HL-60 (cell line): ENCODE measurements at regions not wholly inside any gene's neighbourhood (a gene's known extent, or its start where the extent isn't known, plus 50 kb on each side); places are given as distances from the start of the nearest gene placed in this dataset.

Experiments used
- GABPA ChIP-seq: IDR thresholded peaks from 2 replicates; pipeline ENCODE4 v1.6.1; 2012; ENCODE audit warnings: low read depth
- POLR2AphosphoS5 ChIP-seq: IDR thresholded peaks from 2 replicates; pipeline ENCODE4 v1.6.1; 2012; ENCODE audit warnings: low read depth
- REST ChIP-seq: IDR thresholded peaks from 2 replicates; pipeline ENCODE4 v1.6.1; 2012; ENCODE audit warnings: low read depth; ENCODE audit not compliant: insufficient replicate concordance
- SPI1 ChIP-seq: IDR thresholded peaks from 2 replicates; pipeline ENCODE4 v1.6.1; 2012; ENCODE audit warnings: low read depth, mild to moderate bottlenecking, borderline replicate concordance
- TF ChIP-seq, protein P1 (sequence below): IDR thresholded peaks from one replicate; pipeline ENCODE4 v1.5.1; 2011; ENCODE audit warnings: low read length, control low read depth, inconsistent platforms; ENCODE audit not compliant: insufficient read depth

- TF ChIP-seq REST = no peak
- TF ChIP-seq, protein P1, sequence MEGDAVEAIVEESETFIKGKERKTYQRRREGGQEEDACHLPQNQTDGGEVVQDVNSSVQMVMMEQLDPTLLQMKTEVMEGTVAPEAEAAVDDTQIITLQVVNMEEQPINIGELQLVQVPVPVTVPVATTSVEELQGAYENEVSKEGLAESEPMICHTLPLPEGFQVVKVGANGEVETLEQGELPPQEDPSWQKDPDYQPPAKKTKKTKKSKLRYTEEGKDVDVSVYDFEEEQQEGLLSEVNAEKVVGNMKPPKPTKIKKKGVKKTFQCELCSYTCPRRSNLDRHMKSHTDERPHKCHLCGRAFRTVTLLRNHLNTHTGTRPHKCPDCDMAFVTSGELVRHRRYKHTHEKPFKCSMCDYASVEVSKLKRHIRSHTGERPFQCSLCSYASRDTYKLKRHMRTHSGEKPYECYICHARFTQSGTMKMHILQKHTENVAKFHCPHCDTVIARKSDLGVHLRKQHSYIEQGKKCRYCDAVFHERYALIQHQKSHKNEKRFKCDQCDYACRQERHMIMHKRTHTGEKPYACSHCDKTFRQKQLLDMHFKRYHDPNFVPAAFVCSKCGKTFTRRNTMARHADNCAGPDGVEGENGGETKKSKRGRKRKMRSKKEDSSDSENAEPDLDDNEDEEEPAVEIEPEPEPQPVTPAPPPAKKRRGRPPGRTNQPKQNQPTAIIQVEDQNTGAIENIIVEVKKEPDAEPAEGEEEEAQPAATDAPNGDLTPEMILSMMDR = no peak
- TF ChIP-seq POLR2AphosphoS5 = no peak
- TF ChIP-seq GABPA = no peak
- no peak for TF ChIP-seq SPI1
Observed at GRCh38 chr21:32828908-32829307, 57.4 kb upstream of the PAXBP1 start.
